ENCODE measurements at regions not wholly inside any gene's neighbourhood (a gene's known extent, or its start where the extent isn't known, plus 50 kb on each side); places are given as distances from the start of the nearest gene placed in this dataset.

DNA sequence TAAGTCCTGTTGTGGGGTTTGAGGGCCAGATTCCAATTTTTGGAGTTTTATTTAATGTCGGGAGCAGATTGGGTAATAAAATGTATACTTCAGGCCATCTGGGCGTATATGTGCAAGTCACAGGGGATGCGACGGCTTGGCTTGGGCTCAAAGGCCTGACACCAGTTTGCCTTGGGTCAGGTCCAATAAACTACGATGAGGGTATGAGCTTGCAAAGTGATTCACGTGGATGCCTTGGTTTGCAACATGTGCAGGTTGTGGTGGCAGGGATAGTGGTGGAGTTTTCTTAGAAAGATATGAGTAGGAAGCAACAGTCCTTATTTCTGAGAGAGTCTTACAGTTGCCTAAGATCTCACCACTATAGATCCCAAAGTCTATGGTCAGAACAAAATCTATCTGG is 157.0 kb upstream of the CDH11 start:
- TF ChIP-seq, protein P1, sequence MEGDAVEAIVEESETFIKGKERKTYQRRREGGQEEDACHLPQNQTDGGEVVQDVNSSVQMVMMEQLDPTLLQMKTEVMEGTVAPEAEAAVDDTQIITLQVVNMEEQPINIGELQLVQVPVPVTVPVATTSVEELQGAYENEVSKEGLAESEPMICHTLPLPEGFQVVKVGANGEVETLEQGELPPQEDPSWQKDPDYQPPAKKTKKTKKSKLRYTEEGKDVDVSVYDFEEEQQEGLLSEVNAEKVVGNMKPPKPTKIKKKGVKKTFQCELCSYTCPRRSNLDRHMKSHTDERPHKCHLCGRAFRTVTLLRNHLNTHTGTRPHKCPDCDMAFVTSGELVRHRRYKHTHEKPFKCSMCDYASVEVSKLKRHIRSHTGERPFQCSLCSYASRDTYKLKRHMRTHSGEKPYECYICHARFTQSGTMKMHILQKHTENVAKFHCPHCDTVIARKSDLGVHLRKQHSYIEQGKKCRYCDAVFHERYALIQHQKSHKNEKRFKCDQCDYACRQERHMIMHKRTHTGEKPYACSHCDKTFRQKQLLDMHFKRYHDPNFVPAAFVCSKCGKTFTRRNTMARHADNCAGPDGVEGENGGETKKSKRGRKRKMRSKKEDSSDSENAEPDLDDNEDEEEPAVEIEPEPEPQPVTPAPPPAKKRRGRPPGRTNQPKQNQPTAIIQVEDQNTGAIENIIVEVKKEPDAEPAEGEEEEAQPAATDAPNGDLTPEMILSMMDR (IDR thresholded peaks at IDR 0.05; ENCODE audit: insufficient read depth, low read length), result no peak
- DNase-seq (ENCODE audit: low read depth), result no peak
- H3K4me3 ChIP-seq (ENCODE audit: low read depth, low read length), result no peak overlapping the region

GRCh38 chr16:65274566-65274965 is 152.7 kb upstream of the CDH11 start:
- TF ChIP-seq, protein P1 (IDR thresholded peaks at IDR 0.05; ENCODE audit: insufficient read depth, low read length), result no peak
- DNase-seq (ENCODE audit: low read depth), result no peak
- no peak overlapping the region for H3K4me3 ChIP-seq (ENCODE audit: low read depth, low read length)

DNA sequence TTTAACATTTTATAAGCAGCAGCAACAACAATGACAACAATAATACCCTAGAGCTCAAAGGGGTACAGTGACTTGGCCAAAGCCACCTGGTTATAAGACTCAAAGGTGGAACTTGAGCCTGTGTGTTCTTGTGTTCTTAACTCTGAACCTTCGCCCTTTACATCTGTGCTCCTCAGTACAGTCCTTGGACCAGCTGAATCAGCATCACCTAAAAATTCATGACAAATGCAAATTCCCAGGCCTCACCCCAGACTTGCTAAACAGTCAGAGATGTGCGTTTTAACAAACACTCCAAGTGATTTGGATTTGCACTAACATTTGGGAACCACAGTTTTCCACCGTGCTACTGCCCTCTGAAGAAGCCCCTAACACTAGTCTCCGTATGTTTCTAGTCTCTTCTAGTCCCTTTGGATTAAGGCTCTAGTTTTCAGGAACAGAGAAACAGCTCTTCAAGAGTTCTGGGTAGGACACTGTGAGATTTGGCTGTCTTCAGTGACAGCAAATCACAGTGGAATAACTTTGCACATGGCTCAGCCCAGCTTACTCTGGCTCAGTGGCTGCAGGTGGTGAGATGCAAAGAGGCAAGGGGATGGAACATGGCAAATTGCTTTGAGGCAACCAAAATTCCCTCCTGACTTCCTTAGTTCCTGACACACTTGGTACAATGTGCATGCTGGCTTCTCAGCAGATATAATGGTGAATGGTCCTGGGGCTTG is 151.0 kb upstream of the CDH11 start:
- H3K4me3 ChIP-seq (ENCODE audit: low read depth, low read length), result no peak overlapping the region
- DNase-seq (ENCODE audit: low read depth), result no peak
- TF ChIP-seq, protein P1 (IDR thresholded peaks at IDR 0.05; ENCODE audit: insufficient read depth, low read length), result no peak

- DNase-seq (ENCODE audit: low read depth), result no peak
- TF ChIP-seq, protein P1 (IDR thresholded peaks at IDR 0.05; ENCODE audit: insufficient read depth, low read length), result no peak
- no peak overlapping the region for H3K4me3 ChIP-seq (ENCODE audit: low read depth, low read length)
Observed at GRCh38 chr16:65271996-65272395, 150.1 kb upstream of the CDH11 start.

DNA sequence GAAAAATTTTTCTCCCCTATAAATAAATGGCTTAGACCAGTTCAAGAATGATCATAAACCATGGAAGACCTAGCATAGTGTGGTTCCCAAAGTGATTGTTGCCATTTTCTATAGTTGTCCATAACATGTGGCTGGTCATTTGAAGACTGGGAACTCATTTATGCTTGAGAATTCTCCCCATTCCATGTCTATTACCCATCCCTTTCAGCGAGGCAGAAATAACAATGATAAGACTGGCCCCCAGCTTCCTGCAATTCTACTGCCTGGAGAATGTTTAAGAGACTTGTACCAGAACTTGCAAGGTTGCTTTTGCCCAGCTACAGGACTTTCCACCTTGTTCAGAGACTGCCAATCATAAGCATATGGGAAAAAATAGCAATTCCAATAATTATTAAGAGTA is 146.5 kb upstream of the CDH11 start:
- peak; percentile 32 for DNase-seq (ENCODE audit: low read depth)

DNA sequence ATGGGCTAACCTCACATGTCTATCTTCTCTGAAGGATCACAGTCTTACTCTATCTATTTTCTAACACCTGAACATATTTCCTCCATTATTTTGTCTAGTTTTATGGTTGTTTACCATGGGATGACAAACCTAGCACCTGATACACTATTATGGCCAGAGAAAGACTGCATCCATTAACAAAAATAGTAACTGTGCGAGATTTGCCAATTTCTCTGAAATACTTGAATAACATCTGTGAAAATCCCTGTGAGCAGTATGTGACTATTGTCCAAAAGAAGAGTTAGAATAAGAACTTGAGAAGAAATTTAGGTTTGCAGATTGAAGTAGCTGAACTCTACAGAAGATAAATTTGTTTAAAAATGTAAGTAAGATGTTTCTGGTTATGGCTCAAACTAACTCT is 142.0 kb upstream of the CDH11 start:
- TF ChIP-seq, protein P1 (IDR thresholded peaks at IDR 0.05; ENCODE audit: insufficient read depth, low read length), result no peak
- no peak for DNase-seq (ENCODE audit: low read depth)
- H3K4me3 ChIP-seq (ENCODE audit: low read depth, low read length), result no peak overlapping the region

More for the DNA sequence above, 146.5 kb upstream of the CDH11 start:
- TF ChIP-seq, protein P1 (IDR thresholded peaks at IDR 0.05; ENCODE audit: insufficient read depth, low read length), result no peak
- H3K4me3 ChIP-seq (ENCODE audit: low read depth, low read length), result no peak overlapping the region

- TF ChIP-seq, protein P1 (IDR thresholded peaks at IDR 0.05; ENCODE audit: insufficient read depth, low read length), result no peak
- no peak overlapping the region for H3K4me3 ChIP-seq (ENCODE audit: low read depth, low read length)
- DNase-seq (ENCODE audit: low read depth), result no peak
Observed at GRCh38 chr16:65260746-65261145, 138.9 kb upstream of the CDH11 start.

Measured in fibroblast of the aortic adventitia (primary cell).